ENCODE measurements at regions not wholly inside any gene's neighbourhood (a gene's known extent, or its start where the extent isn't known, plus 50 kb on each side); places are given as distances from the start of the nearest gene placed in this dataset.
"Not testable (repeated sequence)": the region's sequence is repeated elsewhere in the genome, so short reads cannot be mapped to it uniquely, and the experiment has no call there.

DNA sequence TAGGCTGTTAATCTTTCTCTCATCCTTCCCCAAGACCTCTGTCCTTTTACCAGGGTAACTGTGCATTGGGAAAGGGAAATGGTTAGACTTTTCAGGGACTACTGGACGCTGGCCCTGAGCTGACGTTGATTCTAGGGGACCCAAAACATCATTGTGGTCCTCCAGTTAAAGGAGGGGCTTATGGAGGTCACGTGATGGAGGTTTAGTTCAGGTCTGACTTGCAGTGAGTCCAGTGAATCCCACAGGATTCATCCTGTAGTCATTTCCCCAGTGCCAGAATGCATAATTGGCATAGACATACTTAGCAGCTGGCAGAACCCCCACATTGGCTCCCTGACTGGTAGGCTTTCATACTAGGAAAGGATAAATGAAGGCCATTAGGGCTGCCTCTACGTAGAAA lies 246.3 kb downstream of the KCNE4 start:
- TF ChIP-seq CTCF, POLR2A, POLR2AphosphoS5 (IDR thresholded peaks at IDR 0.05): not testable (repeated sequence)
